NCI-H2227 (cell line): ENCODE measurements at regions not wholly inside any gene's neighbourhood (a gene's known extent, or its start where the extent isn't known, plus 50 kb on each side); places are given as distances from the start of the nearest gene placed in this dataset.
"Not testable (repeated sequence)": the region's sequence is repeated elsewhere in the genome, so short reads cannot be mapped to it uniquely, and the experiment has no call there.

ENCODE experiments used
- DNase-seq: peaks from one replicate; lab custom pipeline; 2025; ENCODE audit not compliant: unreplicated experiment; lab: John Stamatoyannopoulos, UW

- DNase-seq: no peak
Observed at GRCh38 chr18:22731398-22731797, 201.7 kb upstream of the RBBP8 start.

GRCh38 chr18:22734105-22734661 is 198.9 kb upstream of the RBBP8 start:
- no peak for DNase-seq

GRCh38 chr18:22734791-22735627 is 198.1 kb upstream of the RBBP8 start:
- no peak for DNase-seq

- DNase-seq: no peak
Observed at GRCh38 chr18:22737054-22737453, 196.1 kb upstream of the RBBP8 start.

- no peak for DNase-seq
Observed at GRCh38 chr18:22739061-22739642, 194.0 kb upstream of the RBBP8 start.

GRCh38 chr18:22739789-22740188 is 193.3 kb upstream of the RBBP8 start:
- DNase-seq: no peak

GRCh38 chr18:22741318-22741717 is 191.8 kb upstream of the RBBP8 start:
- DNase-seq: no peak

GRCh38 chr18:22742409-22742808 is 190.7 kb upstream of the RBBP8 start:
- no peak for DNase-seq

- no peak for DNase-seq
Observed at GRCh38 chr18:22745966-22746365, 187.2 kb upstream of the RBBP8 start.

GRCh38 chr18:22752014-22752413 is 181.1 kb upstream of the RBBP8 start:
- DNase-seq: no peak

- no peak for DNase-seq
Observed at GRCh38 chr18:22753130-22753831, 179.8 kb upstream of the RBBP8 start.

- not testable (repeated sequence) for DNase-seq
Observed at GRCh38 chr18:22764005-22764404, 169.1 kb upstream of the RBBP8 start.

- no peak for DNase-seq
Observed at GRCh38 chr18:22765896-22766295, 167.2 kb upstream of the RBBP8 start.

- no peak for DNase-seq
Observed at GRCh38 chr18:22767653-22768052, 165.5 kb upstream of the RBBP8 start.

GRCh38 chr18:22773944-22774343 is 159.2 kb upstream of the RBBP8 start:
- DNase-seq: no peak

- no peak for DNase-seq
Observed at GRCh38 chr18:22778996-22779395, 154.1 kb upstream of the RBBP8 start.

GRCh38 chr18:22783245-22783644 is 149.9 kb upstream of the RBBP8 start:
- no peak for DNase-seq

- no peak for DNase-seq
Observed at GRCh38 chr18:22783662-22784076, 149.5 kb upstream of the RBBP8 start.

GRCh38 chr18:22789052-22789451 is 144.1 kb upstream of the RBBP8 start:
- no peak for DNase-seq

- no peak for DNase-seq
Observed at GRCh38 chr18:22789600-22789999, 143.5 kb upstream of the RBBP8 start.

- no peak for DNase-seq
Observed at GRCh38 chr18:22790545-22791309, 142.4 kb upstream of the RBBP8 start.
